ENCODE measurements at regions not wholly inside any gene's neighbourhood (a gene's known extent, or its start where the extent isn't known, plus 50 kb on each side); places are given as distances from the start of the nearest gene placed in this dataset.

GRCh38 chr5:67301285-67301903, 104.8 kb upstream of the CD180 start:
- DNase-seq (ENCODE audit: low read depth in 2 of 2) = no peak

- DNase-seq (ENCODE audit: low read depth in 2 of 2) = no peak
Observed at GRCh38 chr5:67300326-67300725, 103.7 kb upstream of the CD180 start.

GRCh38 chr5:67299231-67299735, 102.7 kb upstream of the CD180 start:
- DNase-seq (ENCODE audit: low read depth in 2 of 2) = no peak

- DNase-seq (ENCODE audit: low read depth in 2 of 2) = no peak
Observed at GRCh38 chr5:67297802-67298532, 101.4 kb upstream of the CD180 start.

DNA sequence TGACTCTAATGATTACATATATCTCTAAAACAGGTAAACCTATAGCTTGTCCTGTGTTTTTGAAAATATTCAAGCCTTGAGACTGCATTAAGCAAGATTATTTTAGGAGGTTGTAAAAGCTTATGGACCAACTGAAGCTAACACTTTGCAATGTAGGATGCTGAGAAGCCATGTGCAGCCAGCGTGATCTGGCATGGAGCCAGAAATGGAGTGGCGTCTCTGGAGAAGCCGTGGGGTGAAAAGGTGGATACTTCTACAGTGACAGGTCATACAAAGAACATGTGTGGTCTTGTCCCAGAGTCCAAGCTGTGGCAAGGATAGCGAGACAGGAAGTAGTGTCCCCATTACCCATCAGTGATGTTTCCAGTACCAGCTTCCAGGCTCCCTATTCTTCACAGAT, 100.8 kb upstream of the CD180 start:
- DNase-seq (ENCODE audit: low read depth in 2 of 2) = no peak

GRCh38 chr5:67294266-67294938, 97.8 kb upstream of the CD180 start:
- no peak for DNase-seq (ENCODE audit: low read depth in 2 of 2)

DNA sequence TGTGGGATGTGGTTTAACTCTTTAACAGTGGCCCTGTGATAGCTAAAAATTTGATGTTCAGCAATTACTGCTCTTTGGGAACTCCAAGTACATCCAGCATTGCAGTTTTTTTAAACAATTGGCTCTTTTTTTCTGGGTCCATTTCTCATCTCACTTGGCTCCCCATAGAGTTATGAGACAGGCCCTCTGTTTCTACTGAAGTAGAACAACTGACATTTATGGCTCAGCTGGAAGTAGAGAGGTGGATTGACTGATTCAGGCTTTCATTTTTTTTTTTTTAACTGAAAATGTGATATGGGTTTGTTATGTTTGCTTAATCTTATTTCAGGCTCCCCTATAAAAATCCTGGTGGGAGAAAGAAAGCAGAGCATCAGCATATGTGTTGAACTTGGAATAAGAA, 96.6 kb upstream of the CD180 start:
- no peak for DNase-seq (ENCODE audit: low read depth in 2 of 2)

DNA sequence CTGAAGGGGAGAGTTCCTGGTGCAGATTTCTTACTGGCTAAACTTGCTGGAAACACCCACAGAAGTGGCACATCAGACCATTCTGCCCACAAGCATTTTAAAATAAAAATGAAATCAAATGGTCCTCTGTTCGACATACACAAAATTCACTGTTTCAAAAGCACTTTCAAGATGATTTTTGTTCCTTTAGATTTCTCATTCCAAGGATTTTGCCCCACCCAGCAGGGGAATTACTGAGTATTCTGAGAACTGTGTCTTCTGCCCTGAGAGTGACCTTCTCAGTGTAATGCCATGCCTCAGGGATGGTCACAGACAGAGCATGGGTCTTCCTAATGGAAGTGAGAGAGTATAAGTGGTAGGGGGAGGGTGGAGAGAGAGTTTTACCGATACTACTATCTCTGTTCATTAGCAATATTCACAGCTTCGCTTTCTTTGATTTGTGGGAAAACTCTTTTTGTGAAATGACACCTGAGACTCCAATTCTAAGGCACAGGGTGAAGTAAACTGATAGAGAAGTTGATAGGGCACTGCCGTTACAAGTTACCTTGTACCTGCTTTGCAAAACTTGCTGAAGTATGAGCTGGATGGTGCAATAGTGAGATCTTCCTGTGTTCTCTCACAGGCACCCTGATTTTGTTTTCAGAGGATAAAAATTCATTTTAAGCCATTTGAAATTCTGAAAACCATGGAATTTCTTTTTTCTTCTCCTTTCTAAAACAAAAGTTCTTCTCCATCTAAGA, 95.8 kb upstream of the CD180 start:
- no peak for DNase-seq (ENCODE audit: low read depth in 2 of 2)

GRCh38 chr5:67291671-67292070, 95.1 kb upstream of the CD180 start:
- no peak for DNase-seq (ENCODE audit: low read depth in 2 of 2)

DNA sequence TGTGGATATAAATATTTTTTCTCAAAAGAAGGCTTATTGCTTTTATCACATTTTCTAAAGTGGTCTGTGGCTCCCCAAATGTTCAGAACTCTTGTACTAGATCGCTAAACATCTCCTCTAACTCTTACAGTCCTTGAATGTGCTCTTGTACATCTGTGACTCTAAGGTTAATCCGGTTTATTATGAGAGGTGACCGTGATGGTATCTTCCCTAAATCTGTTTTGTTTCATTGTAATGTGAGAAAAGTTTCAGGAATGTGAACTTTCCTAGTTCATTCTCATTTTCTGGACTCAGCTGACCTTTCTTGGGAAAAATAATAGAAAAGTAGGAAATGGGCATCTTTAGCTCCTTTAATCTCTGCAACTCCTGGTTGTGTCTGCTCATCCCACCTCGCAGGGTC, 94.5 kb upstream of the CD180 start:
- DNase-seq (ENCODE audit: low read depth in 2 of 2) = no peak

GRCh38 chr5:67290655-67291054, 94.1 kb upstream of the CD180 start:
- no peak for DNase-seq (ENCODE audit: low read depth in 2 of 2)

DNA sequence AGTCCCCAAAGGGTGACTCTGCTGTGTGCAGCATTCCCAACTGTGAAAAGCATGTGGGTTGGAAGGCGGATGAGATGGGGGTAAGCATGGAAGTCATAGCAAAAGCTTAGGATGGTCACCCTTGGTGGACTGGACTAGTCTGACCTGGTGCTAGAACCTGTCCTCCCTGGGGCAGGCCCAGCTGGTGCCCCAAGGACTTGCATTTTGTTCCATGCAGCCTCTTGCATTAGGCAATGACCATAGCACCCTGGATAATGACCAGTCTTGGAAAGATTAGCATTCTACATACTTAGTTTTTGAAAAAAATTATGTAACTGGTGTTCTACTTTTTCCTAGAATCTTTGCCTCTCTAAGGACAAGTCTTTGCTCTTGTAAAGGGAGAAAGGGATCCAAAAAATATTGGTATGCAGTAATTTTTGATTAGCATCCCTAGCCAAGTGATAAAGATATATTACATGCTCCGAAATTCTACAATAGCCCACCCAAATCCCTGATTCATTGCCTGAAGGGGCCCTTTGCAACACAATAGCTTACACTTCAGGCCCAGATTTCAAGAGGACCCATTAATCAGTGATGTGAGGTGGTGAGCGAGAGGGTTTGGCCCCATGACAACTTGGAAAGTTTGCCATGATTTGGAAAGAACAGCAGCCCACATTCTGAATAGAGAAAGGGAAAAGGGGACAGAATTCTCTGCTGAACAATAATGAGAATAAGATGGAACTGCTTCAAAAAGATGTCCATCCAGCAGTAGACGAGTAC, 93.3 kb upstream of the CD180 start:
- no peak for DNase-seq (ENCODE audit: low read depth in 2 of 2)

- no peak for DNase-seq (ENCODE audit: low read depth in 2 of 2)
Observed at GRCh38 chr5:67287510-67288268, 91.1 kb upstream of the CD180 start.

GRCh38 chr5:67286006-67286405, 89.4 kb upstream of the CD180 start:
- DNase-seq (ENCODE audit: low read depth in 2 of 2) = no peak

- no peak for DNase-seq (ENCODE audit: low read depth in 2 of 2)
Observed at GRCh38 chr5:67283988-67284487, 87.4 kb upstream of the CD180 start.

GRCh38 chr5:67283275-67283987, 86.8 kb upstream of the CD180 start:
- DNase-seq (ENCODE audit: low read depth in 2 of 2) = no peak

- no peak for DNase-seq (ENCODE audit: low read depth in 2 of 2)
Observed at GRCh38 chr5:67281874-67282273, 85.3 kb upstream of the CD180 start.

- DNase-seq (ENCODE audit: low read depth in 2 of 2) = no peak
Observed at GRCh38 chr5:67273689-67274356, 77.2 kb upstream of the CD180 start.

DNA sequence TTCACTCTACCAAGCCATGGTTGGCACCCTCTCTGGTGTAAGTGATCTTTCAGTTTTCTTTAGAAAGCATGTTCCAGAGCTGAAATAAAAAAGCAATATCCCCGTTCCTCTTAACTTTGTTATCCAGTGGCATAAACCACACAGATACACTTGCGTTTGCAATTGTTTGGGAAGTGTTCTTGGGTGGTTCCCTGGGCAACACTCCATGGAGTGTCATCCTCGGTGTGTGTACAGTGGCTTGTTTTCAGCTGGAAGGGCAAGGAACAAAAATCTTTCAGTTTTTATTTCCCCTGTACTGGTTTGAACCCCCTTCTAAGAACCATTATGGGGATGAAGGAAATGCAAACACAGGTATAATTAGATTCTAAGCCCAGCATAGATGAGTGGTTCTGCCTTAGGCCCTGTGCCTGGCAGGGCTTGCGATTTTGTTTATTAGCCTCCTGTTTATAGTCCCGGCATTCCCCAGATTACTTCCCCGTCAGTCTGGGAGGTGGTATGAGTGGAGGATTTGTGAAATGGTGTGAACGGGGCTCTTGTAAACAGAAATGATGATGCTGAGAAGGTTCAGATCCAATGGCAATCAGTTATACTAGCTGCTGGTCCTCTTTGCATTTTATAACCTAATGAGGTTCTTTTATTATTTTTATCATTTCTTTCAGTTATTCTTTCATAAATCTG, 76.0 kb upstream of the CD180 start:
- no peak for DNase-seq (ENCODE audit: low read depth in 2 of 2)

Measured in activated CD4-positive, alpha-beta T cell treated with anti-CD3 and anti-CD28 coated beads for 24 hours (primary cell).